Ishikawa (cell line): ENCODE measurements at regions not wholly inside any gene's neighbourhood (a gene's known extent, or its start where the extent isn't known, plus 50 kb on each side); places are given as distances from the start of the nearest gene placed in this dataset.

Experiments used
- CEBPB ChIP-seq: IDR thresholded peaks from 2 replicates; pipeline ENCODE4 v1.6.1; 2012
- CREB1 ChIP-seq: IDR thresholded peaks from 2 replicates; pipeline ENCODE4 v1.6.1; 2012; ENCODE audit warnings: low read depth
- EGR1 ChIP-seq: IDR thresholded peaks from 2 replicates; pipeline ENCODE4 v1.6.1; 2012
- EP300 ChIP-seq: IDR thresholded peaks from 2 replicates; pipeline ENCODE4 v1.6.1; 2012; ENCODE audit warnings: borderline replicate concordance
- FOXM1 ChIP-seq: IDR thresholded peaks from 2 replicates; pipeline ENCODE4 v1.6.1; 2012; ENCODE audit warnings: low read depth, borderline replicate concordance
- MAX ChIP-seq: IDR thresholded peaks from 2 replicates; pipeline ENCODE4 v1.6.1; 2012
- NFIC ChIP-seq: IDR thresholded peaks from 2 replicates; pipeline ENCODE4 v1.6.1; 2012
- RAD21 ChIP-seq: IDR thresholded peaks from 2 replicates; pipeline ENCODE4 v1.6.1; 2012; ENCODE audit warnings: low read depth
- REST ChIP-seq: IDR thresholded peaks from 2 replicates; pipeline ENCODE4 v1.6.1; 2012; ENCODE audit warnings: low read depth, mild to moderate bottlenecking
- TAF1 ChIP-seq: IDR thresholded peaks from 2 replicates; pipeline ENCODE4 v1.6.1; 2012; ENCODE audit warnings: low read depth, mild to moderate bottlenecking
- TCF12 ChIP-seq: IDR thresholded peaks from 2 replicates; pipeline ENCODE4 v1.6.1; 2012; ENCODE audit warnings: low read depth
- TEAD4 ChIP-seq: IDR thresholded peaks from 2 replicates; pipeline ENCODE4 v1.6.1; 2012
- USF1 ChIP-seq: IDR thresholded peaks from 2 replicates; pipeline ENCODE4 v1.6.1; 2012
- YY1 ChIP-seq: IDR thresholded peaks from 2 replicates; pipeline ENCODE4 v1.6.1; 2012; ENCODE audit warnings: low read depth
- ZBTB7A ChIP-seq: IDR thresholded peaks from 2 replicates; pipeline ENCODE4 v1.6.1; 2012; ENCODE audit warnings: low read depth

- TF ChIP-seq TEAD4: 0 out of 2 replicates have a peak, but pooled peaks have one; percentile 2
- peak; percentile 58; the same call in 1 of the 2 replicates for TF ChIP-seq FOXM1
- no peak; the same call in 1 of the 2 replicates for TF ChIP-seq ZBTB7A
- no peak for TF ChIP-seq RAD21
- no peak for TF ChIP-seq EGR1
- TF ChIP-seq EP300: peak; percentile 47; the same call in 1 of the 2 replicates
- TF ChIP-seq TCF12: no peak
- TF ChIP-seq USF1: no peak
- no peak for TF ChIP-seq YY1
- no peak for TF ChIP-seq CREB1
- TF ChIP-seq NFIC: 0 out of 2 replicates have a peak, but pooled peaks have one; percentile 21
- TF ChIP-seq REST: no peak
- TF ChIP-seq TAF1: no peak
- 0 out of 2 replicates have a peak, but pooled peaks have one; percentile 43 for TF ChIP-seq MAX
These were observed 87.3 kb downstream of the ACAA2 start for GRCh38 chr18:49725809-49726674.

- no peak for TF ChIP-seq REST
- TF ChIP-seq CEBPB: no peak
- TF ChIP-seq EP300: peak; percentile 38; the same call in 1 of the 2 replicates
- no peak for TF ChIP-seq TEAD4
- no peak for TF ChIP-seq EGR1
- no peak for TF ChIP-seq RAD21
- TF ChIP-seq USF1: no peak
These were observed 89.6 kb downstream of the ACAA2 start for GRCh38 chr18:49723648-49724180.

- no peak for TF ChIP-seq RAD21
- no peak for TF ChIP-seq YY1
- TF ChIP-seq TEAD4: no peak
- TF ChIP-seq REST: no peak
- TF ChIP-seq USF1: no peak
- TF ChIP-seq CEBPB: no peak
- TF ChIP-seq CREB1: no peak
- no peak for TF ChIP-seq TAF1
- TF ChIP-seq MAX: no peak
- TF ChIP-seq NFIC: no peak
These were observed 90.9 kb downstream of the ACAA2 start for GRCh38 chr18:49722477-49722876.
